ENCODE measurements at regions not wholly inside any gene's neighbourhood (a gene's known extent, or its start where the extent isn't known, plus 50 kb on each side); places are given as distances from the start of the nearest gene placed in this dataset.

DNA sequence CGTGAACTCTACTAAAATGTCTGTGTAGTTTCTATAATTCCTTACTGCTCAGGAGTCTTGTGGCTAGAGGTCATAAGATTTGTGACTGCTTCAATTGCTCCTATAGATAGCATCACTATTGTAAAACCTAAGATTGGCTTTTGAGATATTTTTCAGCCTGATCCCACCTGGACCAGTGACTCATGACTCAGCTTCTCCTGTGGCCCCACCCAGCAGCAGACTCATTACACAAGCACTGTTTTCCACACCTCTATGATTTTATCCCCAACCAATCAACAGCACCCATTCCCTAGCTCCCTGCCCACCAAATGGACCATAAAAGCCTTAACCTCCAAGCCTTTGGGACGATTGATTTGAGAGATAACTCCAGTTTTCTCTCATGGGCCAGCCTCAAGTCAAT is 1157.0 kb upstream of the INTU start:
- 0% methylated on average over 2 of the region's 2 CpGs for WGBS (ENCODE audit: insufficient coverage, insufficient replicate concordance, low lambda C conversion rate, missing lambda C conversion rate)
- Histone ChIP-seq H2AFZ (ENCODE audit: control insufficient read depth, low read depth, low read length) (no peak overlapping the region), H3K4me1 (ENCODE audit: control insufficient read depth, insufficient read depth, low read length) (no peaks in the 10 kb centered on the region), H3K4me3 (no peak overlapping the region), H3K36me3 (ENCODE audit: control insufficient read depth in 2 of 2, insufficient read depth in 2 of 2, low read length in 1 of 2) (no peaks in the 10 kb centered on the region), H3K27me3 (replicated peaks in 1 of 2; ENCODE audit: control insufficient read depth in 2 of 2, insufficient read depth in 2 of 2, low read length in 1 of 2) (no peaks in the 10 kb centered on the region), H4K20me1 (ENCODE audit: control insufficient read depth, insufficient read depth) (no peaks in the 10 kb centered on the region), H3K79me2 (ENCODE audit: control insufficient read depth, insufficient read depth, low read length) (no peaks in the 10 kb centered on the region), H3K9ac (ENCODE audit: control insufficient read depth, insufficient read depth, low read length) (no peak overlapping the region), H3K4me2 (ENCODE audit: control insufficient read depth, insufficient read depth) (no peak overlapping the region), H3K9me3 (replicated peaks; ENCODE audit: control insufficient read depth, insufficient read depth, low read length) (no peaks in the 10 kb centered on the region), H3K27ac (ENCODE audit: control insufficient read depth, insufficient read depth) (no peak overlapping the region)
- no TSS peak for BruUV-seq (replicated peaks)
- TF ChIP-seq EZH2 (IDR thresholded peaks at IDR 0.05; ENCODE audit: borderline replicate concordance, control insufficient read depth, low read depth, low read length) (no peak), IRF4 (IDR thresholded peaks at IDR 0.05; ENCODE audit: low read depth, low read length) (no peak), EED (IDR thresholded peaks at IDR 0.05; ENCODE audit: low read depth) (no peak), SUZ12 (IDR thresholded peaks at IDR 0.05; ENCODE audit: unreplicated experiment) (no peak), KAT2A (conservative IDR thresholded peaks at IDR 0.05; ENCODE audit: control insufficient read depth, low read depth, low read length) (no peak), FOXM1 (IDR thresholded peaks at IDR 0.05; ENCODE audit: low read depth, low read length) (no peak), BACH1 (IDR thresholded peaks at IDR 0.05; ENCODE audit: borderline replicate concordance) (no peak), RAD51 (IDR thresholded peaks at IDR 0.05) (no peak), CREB1 (IDR thresholded peaks at IDR 0.05; ENCODE audit: low read depth) (no peak), NRF1 (conservative IDR thresholded peaks at IDR 0.05; ENCODE audit: low read depth, low read length) (no peak)
- TF ChIP-seq, protein P1, sequence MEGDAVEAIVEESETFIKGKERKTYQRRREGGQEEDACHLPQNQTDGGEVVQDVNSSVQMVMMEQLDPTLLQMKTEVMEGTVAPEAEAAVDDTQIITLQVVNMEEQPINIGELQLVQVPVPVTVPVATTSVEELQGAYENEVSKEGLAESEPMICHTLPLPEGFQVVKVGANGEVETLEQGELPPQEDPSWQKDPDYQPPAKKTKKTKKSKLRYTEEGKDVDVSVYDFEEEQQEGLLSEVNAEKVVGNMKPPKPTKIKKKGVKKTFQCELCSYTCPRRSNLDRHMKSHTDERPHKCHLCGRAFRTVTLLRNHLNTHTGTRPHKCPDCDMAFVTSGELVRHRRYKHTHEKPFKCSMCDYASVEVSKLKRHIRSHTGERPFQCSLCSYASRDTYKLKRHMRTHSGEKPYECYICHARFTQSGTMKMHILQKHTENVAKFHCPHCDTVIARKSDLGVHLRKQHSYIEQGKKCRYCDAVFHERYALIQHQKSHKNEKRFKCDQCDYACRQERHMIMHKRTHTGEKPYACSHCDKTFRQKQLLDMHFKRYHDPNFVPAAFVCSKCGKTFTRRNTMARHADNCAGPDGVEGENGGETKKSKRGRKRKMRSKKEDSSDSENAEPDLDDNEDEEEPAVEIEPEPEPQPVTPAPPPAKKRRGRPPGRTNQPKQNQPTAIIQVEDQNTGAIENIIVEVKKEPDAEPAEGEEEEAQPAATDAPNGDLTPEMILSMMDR (IDR thresholded peaks at IDR 0.05 in 2 of 3, conservative IDR thresholded peaks at IDR 0.05 in 1 of 3; ENCODE audit: control insufficient read depth in 2 of 3, extremely low read depth in 1 of 3, insufficient read depth in 1 of 3, low read depth in 3 of 3, low read length in 3 of 3), result no peak
- TF ChIP-seq, protein P2, sequence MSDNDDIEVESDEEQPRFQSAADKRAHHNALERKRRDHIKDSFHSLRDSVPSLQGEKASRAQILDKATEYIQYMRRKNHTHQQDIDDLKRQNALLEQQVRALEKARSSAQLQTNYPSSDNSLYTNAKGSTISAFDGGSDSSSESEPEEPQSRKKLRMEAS (IDR thresholded peaks at IDR 0.05; ENCODE audit: low read depth, low read length), result no peak
- no peak for DNase-seq (ENCODE audit: low read depth, low spot score)
- no peak for FAIRE-seq
- ChIA-PET CTCF (no interaction called here), RAD21 (ENCODE audit: unreplicated experiment) (no interaction called here), SMC1A (ENCODE audit: uncharacterized antibody, unreplicated experiment) (interaction anchor here (1.5 kb wide), 1 partner anchor 10 kb away, joined by 4 read pairs; no protein-coding TSS in a partner anchor), POLR2A (no interaction called here)
- in situ Hi-C loops (cut with MboI), result no loop called here
- intact Hi-C loops (cut with micrococcal nuclease; ENCODE audit: unreplicated experiment), result no loop called here
- ATAC-seq, result no peak
